VCaP (cell line): ENCODE measurements at regions not wholly inside any gene's neighbourhood (a gene's known extent, or its start where the extent isn't known, plus 50 kb on each side); places are given as distances from the start of the nearest gene placed in this dataset.

Experiments
- H3K27ac ChIP-seq: fragments of 450-650 bp; 2 replicates; pipeline ENCODE4 v1.5.1; 2017
- TF ChIP-seq, protein P1 (sequence below): fragments of 450-650 bp; conservative IDR thresholded peaks from 2 replicates; pipeline ENCODE4 v1.5.1; 2017; ENCODE audit warnings: mild to moderate bottlenecking, moderate library complexity

DNA sequence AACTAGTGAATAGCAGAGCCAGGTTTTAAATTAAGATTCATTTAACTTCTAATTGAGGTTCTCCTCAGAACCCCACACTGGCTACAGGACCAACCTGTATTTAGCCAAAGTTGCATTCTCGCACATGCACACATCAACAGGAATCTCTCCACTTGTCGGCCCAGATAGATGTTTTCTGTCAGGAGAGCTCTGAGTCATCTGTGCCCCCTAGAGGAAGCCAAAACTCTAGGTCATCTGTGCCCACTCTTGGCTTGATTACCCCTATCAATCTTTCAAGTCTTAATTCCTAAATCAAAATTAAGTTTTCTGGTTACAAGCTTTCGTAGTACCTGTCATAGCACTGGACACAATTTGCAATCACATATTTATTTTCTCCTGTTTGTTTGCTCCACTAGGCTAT, 104.9 kb upstream of the EOMES start:
- H3K27ac ChIP-seq, result no peak overlapping the region

DNA sequence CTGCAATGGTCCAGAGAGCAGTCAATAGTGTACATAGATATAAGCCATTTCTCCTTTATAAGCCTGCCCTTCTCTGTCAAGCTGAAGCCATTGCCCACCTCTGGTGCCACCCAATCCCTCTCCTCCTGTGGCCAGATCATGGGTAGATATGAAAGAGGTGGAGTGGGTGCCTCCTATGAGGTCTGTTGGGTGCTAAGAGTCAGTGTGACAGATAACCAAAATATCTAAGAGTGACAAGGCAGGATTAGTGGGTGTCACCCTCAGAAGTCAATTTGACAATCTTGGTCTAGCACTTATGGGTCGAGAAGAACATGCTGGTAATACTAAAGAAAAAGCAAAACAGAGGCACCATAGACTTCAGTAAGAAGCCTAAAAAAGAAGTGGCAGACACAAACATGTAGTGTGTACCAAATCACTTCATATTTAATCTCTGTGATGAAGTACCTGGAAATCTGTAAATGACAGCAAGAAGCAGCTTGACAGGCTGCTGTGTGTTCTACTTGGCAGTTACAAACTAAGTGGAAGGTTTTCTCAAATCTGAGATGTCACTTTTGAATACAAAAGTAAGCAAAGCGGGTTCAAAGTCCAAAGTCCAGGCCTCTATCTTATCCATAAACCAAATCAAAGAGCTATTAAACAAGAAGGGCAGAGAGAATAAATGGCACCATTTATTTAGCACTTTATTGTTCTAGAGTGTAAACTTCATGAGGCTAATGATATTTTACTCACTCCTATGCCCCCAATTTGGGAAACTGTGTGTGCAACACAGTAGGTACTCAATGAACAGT, 118.9 kb upstream of the EOMES start:
- TF ChIP-seq, protein P1, sequence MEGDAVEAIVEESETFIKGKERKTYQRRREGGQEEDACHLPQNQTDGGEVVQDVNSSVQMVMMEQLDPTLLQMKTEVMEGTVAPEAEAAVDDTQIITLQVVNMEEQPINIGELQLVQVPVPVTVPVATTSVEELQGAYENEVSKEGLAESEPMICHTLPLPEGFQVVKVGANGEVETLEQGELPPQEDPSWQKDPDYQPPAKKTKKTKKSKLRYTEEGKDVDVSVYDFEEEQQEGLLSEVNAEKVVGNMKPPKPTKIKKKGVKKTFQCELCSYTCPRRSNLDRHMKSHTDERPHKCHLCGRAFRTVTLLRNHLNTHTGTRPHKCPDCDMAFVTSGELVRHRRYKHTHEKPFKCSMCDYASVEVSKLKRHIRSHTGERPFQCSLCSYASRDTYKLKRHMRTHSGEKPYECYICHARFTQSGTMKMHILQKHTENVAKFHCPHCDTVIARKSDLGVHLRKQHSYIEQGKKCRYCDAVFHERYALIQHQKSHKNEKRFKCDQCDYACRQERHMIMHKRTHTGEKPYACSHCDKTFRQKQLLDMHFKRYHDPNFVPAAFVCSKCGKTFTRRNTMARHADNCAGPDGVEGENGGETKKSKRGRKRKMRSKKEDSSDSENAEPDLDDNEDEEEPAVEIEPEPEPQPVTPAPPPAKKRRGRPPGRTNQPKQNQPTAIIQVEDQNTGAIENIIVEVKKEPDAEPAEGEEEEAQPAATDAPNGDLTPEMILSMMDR, result no peak
- no peak overlapping the region for H3K27ac ChIP-seq

More for the DNA sequence above, 104.9 kb upstream of the EOMES start:
- TF ChIP-seq, protein P1, result no peak

DNA sequence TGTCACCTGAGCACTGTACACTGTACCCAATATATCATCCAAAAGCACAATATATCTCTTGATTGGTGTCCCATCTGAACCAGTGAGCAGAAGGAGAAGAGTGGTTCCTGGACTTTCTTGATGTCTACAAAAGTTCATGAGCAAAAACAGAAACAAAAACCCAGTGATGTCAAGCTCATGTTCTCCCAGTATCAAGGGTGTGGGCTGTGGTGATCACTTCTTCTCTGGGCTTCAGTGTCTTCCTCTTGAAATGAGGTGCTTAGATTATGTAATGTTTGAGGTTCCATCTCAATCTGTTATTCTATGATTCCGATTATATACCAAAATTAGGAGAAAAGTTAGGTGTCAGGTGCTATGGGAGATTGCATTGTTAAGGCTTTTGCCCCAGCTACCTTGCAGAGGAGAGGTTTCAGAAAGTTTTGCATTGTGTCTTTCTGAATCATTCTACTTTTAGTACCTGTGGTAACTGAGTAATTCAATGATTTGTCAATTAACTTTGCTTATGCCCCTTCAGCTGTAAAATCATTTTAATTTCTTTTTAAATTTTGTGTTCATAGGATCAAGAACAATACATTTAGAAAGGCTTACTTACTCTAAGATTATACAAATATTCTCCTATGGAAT, 122.0 kb upstream of the EOMES start:
- TF ChIP-seq, protein P1, result no peak
- H3K27ac ChIP-seq, result no peak overlapping the region

DNA sequence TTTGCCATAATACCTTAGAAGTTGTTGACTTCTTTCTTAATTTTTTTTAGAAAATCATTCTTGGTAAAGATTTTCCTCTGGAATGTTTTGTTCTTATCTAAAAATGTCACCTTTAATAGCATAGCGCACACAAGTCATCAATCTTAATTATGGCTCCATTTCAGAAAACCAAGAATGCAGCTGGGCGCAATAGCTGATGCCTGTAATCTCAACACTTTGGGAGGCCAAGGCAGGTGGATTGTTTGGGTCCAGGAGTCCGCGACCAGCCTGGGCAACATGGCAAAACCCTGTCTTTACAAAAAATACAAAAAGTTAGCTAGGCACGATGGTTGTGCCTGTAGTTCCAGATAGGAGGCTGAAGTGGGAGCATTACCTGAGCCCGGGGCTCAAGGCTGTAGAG, 125.6 kb upstream of the EOMES start:
- no peak overlapping the region for H3K27ac ChIP-seq
- TF ChIP-seq, protein P1, result no peak

DNA sequence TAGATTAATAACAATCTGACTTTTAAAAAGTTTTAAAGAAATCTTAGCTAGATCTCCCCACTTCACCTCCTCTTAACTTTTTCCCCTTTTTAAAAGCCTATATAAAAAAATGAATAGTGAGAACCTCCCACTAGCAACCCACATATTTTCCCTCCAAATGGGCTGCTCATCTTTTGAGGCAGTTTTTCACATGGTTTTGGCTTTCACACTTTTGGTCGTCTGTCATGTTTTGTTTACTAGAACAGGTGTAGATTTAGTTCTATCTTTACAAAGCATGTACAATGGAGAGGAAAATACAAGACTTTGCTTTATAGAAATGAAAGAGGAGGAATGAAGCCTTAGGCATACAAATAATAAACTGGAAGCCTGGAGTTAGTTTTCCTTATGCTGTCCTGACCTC, 126.7 kb upstream of the EOMES start:
- no peak overlapping the region for H3K27ac ChIP-seq
- TF ChIP-seq, protein P1, result no peak

DNA sequence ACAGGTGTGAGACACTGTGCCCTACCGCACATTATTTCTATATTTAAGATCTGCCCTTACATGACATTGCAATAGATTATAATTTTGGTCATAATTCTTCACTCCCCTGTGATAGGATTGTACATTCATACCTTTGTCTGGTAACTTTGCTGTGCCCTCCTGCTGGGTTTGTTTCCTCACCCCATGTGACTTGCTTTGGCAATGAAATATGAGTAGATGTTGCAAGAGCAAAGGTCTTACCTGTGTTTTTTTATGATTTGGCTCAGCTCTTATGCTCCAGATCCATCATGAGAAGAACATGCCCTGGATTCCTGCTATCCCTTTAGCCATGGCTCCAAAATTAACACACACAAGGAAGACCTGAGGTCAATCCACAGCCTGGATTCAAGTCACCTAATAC, 137.7 kb upstream of the EOMES start:
- H3K27ac ChIP-seq, result no peak overlapping the region
- TF ChIP-seq, protein P1, result no peak

DNA sequence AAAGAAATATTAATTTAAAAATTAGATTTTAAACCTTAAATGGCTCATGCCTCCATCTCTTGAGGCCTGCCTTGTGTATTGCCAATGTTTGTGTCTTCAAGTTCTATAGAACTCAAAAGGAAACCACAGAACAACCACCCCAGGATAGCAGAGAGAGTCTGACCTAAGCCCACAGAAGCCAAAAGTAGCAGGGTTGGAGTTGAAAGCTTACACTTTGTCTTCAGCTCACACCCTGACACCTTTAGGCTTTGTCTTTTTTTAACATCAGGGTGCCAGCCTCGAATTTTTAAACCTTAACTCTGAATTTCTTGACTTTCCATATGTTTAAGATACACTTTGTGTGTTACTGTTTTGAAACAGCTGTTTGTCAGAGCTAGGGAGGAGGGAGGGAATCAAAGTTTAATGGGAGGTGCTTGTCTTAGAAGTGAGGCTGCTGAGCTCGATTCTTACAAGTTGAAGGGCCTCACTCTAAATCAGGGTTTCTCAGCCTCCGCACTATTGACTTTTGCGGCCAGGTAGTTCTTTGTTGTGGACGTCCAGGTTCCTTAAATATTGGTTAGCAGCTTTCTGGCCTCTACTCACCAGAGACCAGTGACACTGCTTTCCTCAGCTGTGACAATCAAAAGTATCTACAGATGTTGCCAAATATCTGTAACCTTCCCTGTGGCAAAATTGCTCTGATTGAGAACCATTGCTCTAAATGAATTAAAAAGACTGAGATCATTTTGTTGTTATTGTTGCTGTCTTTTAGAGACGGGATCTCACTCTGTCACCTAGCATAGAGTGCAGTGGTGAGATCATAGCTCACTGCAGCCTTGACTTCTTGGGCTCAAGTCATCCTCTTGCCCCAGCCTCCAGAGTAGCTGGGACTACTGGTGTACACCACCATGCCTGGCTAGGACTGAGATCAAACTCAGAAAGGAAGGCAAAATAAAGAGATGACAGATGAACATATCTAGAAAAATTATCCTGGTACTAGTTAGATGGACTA, 139.2 kb upstream of the EOMES start:
- TF ChIP-seq, protein P1, result no peak
- no peak overlapping the region for H3K27ac ChIP-seq
